ENCODE measurements at regions not wholly inside any gene's neighbourhood (a gene's known extent, or its start where the extent isn't known, plus 50 kb on each side); places are given as distances from the start of the nearest gene placed in this dataset.

DNA sequence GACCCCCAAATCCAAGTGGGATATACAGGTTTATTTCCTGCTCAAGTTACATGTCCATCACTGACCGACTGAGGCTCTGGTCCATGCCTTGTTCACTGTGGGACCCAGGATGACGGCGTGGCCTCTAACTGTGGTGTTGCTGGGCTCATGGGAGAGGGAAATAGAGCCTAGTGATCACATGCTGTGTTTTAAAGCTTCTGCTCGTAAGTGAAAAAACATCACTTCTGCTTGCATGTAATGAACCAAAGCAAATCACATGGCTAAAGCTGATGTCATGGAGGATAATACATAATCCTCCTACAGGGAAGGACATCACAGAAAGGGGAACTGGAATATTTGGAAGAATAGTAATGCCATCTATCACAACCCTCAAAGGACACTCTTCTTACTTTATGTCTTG, 107.6 kb downstream of the FASLG start:
- Histone ChIP-seq H3K79me2 (ENCODE audit: low read length) (no peaks in the 10 kb centered on the region), H3K27ac (ENCODE audit: low read length) (no peak overlapping the region), H3K9ac (ENCODE audit: low read length) (no peak overlapping the region), H3F3A (ENCODE audit: insufficient read depth, low read length) (no peaks in the 10 kb centered on the region), H3K36me3 (replicated peaks; ENCODE audit: insufficient read depth, low read length) (no peaks in the 10 kb centered on the region), H3K4me3 (ENCODE audit: low read length) (no peak overlapping the region), H4K20me1 (ENCODE audit: insufficient read depth, low read length) (no peaks in the 10 kb centered on the region), H3K4me1 (ENCODE audit: low read length) (no peaks in the 10 kb centered on the region), H3K9me2 (replicated peaks; ENCODE audit: insufficient read depth, low read length) (no peaks in the 10 kb centered on the region), H3K4me2 (ENCODE audit: low read depth, low read length) (no peak overlapping the region), H3K27me3 (replicated peaks; ENCODE audit: insufficient read depth, low read length) (no peaks in the 10 kb centered on the region), H3K9me3 (replicated peaks; ENCODE audit: insufficient read depth, low read length) (no peaks in the 10 kb centered on the region), H2AFZ (ENCODE audit: low read length) (no peak overlapping the region)
- no peak for TF ChIP-seq EZH2phosphoT487 (IDR thresholded peaks at IDR 0.05; ENCODE audit: low read length)
- no peak for TF ChIP-seq EZH2 (optimal IDR thresholded peaks at IDR 0.05; ENCODE audit: low read depth, low read length)
- TF ChIP-seq, protein P1, sequence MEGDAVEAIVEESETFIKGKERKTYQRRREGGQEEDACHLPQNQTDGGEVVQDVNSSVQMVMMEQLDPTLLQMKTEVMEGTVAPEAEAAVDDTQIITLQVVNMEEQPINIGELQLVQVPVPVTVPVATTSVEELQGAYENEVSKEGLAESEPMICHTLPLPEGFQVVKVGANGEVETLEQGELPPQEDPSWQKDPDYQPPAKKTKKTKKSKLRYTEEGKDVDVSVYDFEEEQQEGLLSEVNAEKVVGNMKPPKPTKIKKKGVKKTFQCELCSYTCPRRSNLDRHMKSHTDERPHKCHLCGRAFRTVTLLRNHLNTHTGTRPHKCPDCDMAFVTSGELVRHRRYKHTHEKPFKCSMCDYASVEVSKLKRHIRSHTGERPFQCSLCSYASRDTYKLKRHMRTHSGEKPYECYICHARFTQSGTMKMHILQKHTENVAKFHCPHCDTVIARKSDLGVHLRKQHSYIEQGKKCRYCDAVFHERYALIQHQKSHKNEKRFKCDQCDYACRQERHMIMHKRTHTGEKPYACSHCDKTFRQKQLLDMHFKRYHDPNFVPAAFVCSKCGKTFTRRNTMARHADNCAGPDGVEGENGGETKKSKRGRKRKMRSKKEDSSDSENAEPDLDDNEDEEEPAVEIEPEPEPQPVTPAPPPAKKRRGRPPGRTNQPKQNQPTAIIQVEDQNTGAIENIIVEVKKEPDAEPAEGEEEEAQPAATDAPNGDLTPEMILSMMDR (IDR thresholded peaks at IDR 0.05; ENCODE audit: low read length): no peak
- no peak for DNase-seq

DNA sequence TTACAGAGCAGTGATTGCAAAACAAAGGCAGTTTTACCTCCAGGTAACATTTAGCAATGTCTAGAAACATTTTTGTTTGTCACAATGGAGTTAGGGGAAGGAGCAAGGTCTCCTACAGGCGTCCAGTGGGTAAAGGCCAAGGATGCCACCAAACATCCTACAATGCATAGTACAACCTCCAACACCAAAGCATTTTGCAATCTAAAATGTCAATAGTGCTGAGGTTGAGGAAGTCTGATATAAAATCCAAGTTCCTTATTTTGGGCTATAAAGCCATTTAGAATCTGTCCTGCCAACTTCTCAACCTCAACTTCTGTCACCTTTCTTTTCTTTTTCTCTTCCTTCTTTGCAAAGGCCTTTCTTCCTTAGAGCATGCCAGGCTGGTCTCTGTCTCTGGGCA, 111.2 kb downstream of the FASLG start:
- no peaks in the 10 kb centered on the region for H3K4me1 ChIP-seq (ENCODE audit: low read length)
- no peak overlapping the region for H3K9ac ChIP-seq (ENCODE audit: low read length)
- H3K9me2 ChIP-seq (replicated peaks; ENCODE audit: insufficient read depth, low read length): no peaks in the 10 kb centered on the region
- TF ChIP-seq, protein P1 (IDR thresholded peaks at IDR 0.05; ENCODE audit: low read length): no peak
- TF ChIP-seq EZH2 (optimal IDR thresholded peaks at IDR 0.05; ENCODE audit: low read depth, low read length) (no peak), EZH2phosphoT487 (IDR thresholded peaks at IDR 0.05; ENCODE audit: low read length) (no peak)
- H2AFZ ChIP-seq (ENCODE audit: low read length): no peak overlapping the region
- H4K20me1 ChIP-seq (ENCODE audit: insufficient read depth, low read length): no peaks in the 10 kb centered on the region
- DNase-seq: no peak
- H3K27me3 ChIP-seq (replicated peaks; ENCODE audit: insufficient read depth, low read length): no peaks in the 10 kb centered on the region
- no peaks in the 10 kb centered on the region for H3K79me2 ChIP-seq (ENCODE audit: low read length)
- no peak overlapping the region for H3K27ac ChIP-seq (ENCODE audit: low read length)
- H3K4me2 ChIP-seq (ENCODE audit: low read depth, low read length): no peak overlapping the region
- no peaks in the 10 kb centered on the region for H3F3A ChIP-seq (ENCODE audit: insufficient read depth, low read length)
- H3K4me3 ChIP-seq (ENCODE audit: low read length): no peak overlapping the region
- no peaks in the 10 kb centered on the region for H3K36me3 ChIP-seq (replicated peaks; ENCODE audit: insufficient read depth, low read length)
- H3K9me3 ChIP-seq (replicated peaks; ENCODE audit: insufficient read depth, low read length): no peaks in the 10 kb centered on the region

DNA sequence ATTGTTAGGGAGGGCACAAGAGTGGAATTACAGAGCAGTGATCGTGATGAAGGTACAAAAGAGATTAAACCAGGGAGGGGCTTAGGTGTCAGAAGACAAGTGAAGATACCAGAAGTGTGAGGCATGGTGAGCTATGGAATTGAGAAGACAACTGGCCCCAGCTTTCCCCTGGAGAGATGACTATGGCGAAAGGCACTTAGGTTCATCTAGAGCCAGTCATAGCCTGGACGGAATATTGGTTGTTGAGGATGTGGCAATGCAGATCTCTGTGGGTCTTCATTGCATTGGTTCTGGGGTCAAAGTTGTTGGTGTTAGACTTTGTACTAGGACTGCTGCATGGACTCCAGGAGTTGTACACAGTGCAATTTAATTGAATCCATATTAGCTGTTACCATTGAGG, 115.7 kb downstream of the FASLG start:
- Histone ChIP-seq H3K4me2 (ENCODE audit: low read depth, low read length) (no peak overlapping the region), H3K27me3 (replicated peaks; ENCODE audit: insufficient read depth, low read length) (peaks cover 32% of the 10 kb centered on the region), H4K20me1 (ENCODE audit: insufficient read depth, low read length) (no peaks in the 10 kb centered on the region), H3K36me3 (replicated peaks; ENCODE audit: insufficient read depth, low read length) (no peaks in the 10 kb centered on the region), H2AFZ (ENCODE audit: low read length) (no peak overlapping the region), H3F3A (ENCODE audit: insufficient read depth, low read length) (no peaks in the 10 kb centered on the region), H3K9me3 (replicated peaks; ENCODE audit: insufficient read depth, low read length) (no peaks in the 10 kb centered on the region), H3K9ac (ENCODE audit: low read length) (no peak overlapping the region), H3K9me2 (replicated peaks; ENCODE audit: insufficient read depth, low read length) (no peaks in the 10 kb centered on the region), H3K79me2 (ENCODE audit: low read length) (no peaks in the 10 kb centered on the region), H3K4me3 (ENCODE audit: low read length) (no peak overlapping the region), H3K27ac (ENCODE audit: low read length) (no peak overlapping the region), H3K4me1 (ENCODE audit: low read length) (peaks cover 10% of the 10 kb centered on the region)
- TF ChIP-seq, protein P1 (IDR thresholded peaks at IDR 0.05; ENCODE audit: low read length): no peak
- no peak for DNase-seq

Data from MM.1S (cell line).